AG09319 (cell line): ENCODE measurements at regions not wholly inside any gene's neighbourhood (a gene's known extent, or its start where the extent isn't known, plus 50 kb on each side); places are given as distances from the start of the nearest gene placed in this dataset.

Source experiments
- DNase-seq: peaks from one replicate; pipeline ENCODE4 v3.0.0-alpha.2; 2010; ENCODE audit warnings: low read depth; ENCODE audit errors: extremely low read depth
- TF ChIP-seq, protein P1 (sequence below): IDR thresholded peaks from 2 replicates; pipeline ENCODE4 v1.5.1; 2011; ENCODE audit warnings: low read depth, mild to moderate bottlenecking, inconsistent platforms, low read length, moderate library complexity

GRCh38 chr1:200354243-200354642 is 55.6 kb downstream of the ZNF281 start:
- TF ChIP-seq, protein P1, sequence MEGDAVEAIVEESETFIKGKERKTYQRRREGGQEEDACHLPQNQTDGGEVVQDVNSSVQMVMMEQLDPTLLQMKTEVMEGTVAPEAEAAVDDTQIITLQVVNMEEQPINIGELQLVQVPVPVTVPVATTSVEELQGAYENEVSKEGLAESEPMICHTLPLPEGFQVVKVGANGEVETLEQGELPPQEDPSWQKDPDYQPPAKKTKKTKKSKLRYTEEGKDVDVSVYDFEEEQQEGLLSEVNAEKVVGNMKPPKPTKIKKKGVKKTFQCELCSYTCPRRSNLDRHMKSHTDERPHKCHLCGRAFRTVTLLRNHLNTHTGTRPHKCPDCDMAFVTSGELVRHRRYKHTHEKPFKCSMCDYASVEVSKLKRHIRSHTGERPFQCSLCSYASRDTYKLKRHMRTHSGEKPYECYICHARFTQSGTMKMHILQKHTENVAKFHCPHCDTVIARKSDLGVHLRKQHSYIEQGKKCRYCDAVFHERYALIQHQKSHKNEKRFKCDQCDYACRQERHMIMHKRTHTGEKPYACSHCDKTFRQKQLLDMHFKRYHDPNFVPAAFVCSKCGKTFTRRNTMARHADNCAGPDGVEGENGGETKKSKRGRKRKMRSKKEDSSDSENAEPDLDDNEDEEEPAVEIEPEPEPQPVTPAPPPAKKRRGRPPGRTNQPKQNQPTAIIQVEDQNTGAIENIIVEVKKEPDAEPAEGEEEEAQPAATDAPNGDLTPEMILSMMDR = no peak
- DNase-seq = no peak

DNA sequence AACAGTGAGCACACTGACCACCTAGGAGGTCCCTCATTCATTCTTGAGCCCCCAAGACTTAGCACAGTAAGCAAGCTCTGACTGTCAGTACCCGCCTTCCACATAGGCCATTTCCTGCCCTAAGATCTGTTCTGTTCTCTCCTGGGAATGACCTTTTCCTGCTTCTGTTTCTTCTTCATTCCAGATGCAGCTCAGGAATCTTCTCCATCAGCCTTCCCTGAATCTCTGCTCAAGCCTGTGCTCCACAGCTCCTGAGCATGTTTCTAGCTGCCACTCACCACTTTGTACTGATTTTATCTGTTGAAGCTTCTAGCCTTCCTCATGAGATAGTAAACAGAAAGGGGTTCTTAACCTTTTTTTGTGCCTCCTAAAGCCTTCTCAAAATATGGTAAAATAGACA is 56.6 kb downstream of the ZNF281 start:
- TF ChIP-seq, protein P1 = no peak
- DNase-seq = no peak

DNA sequence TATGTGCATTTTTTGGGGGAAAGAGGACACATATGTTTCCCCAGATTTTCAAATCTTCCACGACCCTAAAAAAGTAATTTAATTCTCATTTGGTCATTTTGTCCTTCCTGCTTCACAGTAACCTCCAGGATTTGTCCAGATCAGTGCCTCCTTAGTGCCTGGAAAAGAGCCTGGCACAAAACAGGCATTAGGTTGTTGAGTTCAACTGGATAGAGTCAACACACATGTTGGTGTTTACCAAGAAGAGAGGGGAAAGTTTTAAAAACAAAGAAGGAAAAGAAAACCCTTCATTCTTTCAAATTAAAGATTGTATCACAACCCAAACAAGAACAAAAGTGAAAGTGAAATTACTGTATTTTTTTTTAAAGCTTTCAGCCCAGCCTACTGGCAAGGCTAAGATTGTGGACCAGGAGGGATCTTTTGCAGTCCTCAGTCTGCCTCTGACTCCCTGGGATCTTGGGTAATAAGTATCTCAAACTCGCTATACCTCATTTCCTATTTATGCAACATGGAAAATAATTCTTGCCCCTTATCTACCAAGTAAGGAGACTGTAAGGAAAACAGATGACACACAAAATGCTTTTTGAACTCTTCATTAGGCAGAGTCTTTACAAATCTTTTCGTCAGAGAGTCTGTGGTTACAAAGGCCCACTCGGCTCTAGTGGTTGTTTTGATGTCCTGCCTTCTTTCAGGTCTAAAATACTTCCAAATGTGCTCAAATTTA is 57.8 kb downstream of the ZNF281 start:
- TF ChIP-seq, protein P1 = no peak; the same call in 1 of the 2 replicates
- DNase-seq = peak; percentile 90

GRCh38 chr1:200351425-200351824 is 58.4 kb downstream of the ZNF281 start:
- no peak for DNase-seq
- TF ChIP-seq, protein P1 = no peak

- no peak for DNase-seq
- TF ChIP-seq, protein P1 = no peak
Observed at GRCh38 chr1:200346700-200347099, 63.1 kb downstream of the ZNF281 start.

GRCh38 chr1:200345520-200345919 is 64.3 kb downstream of the ZNF281 start:
- TF ChIP-seq, protein P1 = no peak
- no peak for DNase-seq

- TF ChIP-seq, protein P1 = no peak
- no peak for DNase-seq
Observed at GRCh38 chr1:200343874-200344273, 66.0 kb downstream of the ZNF281 start.
